ENCODE measurements at regions not wholly inside any gene's neighbourhood (a gene's known extent, or its start where the extent isn't known, plus 50 kb on each side); places are given as distances from the start of the nearest gene placed in this dataset.

DNA sequence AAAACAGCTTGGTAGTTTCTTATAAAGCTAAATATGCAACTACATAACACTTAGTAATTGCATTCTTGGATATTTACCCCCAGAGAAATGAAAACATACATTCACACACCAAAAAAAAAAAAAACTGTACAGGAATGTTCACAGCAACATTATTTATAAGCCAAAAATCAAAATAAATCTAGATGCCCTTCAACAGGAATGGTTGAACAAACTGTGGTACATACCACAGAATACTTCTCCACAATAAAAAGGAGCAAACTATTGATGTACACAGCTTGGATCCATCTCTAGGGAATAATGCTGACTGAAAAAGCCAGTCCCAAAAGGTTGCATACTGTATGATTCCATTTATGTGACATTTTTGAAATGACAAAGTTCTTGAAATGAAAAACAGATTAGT lies 62.1 kb upstream of the SLC38A4 start:
- H3K4me2 ChIP-seq (ENCODE audit: control insufficient read depth, extremely low read depth, insufficient read depth, low read depth, low read length): no peak overlapping the region
- H3K4me3 ChIP-seq (ENCODE audit: control insufficient read depth in 2 of 3, extremely low read depth in 1 of 3, insufficient read depth in 2 of 3, low read depth in 1 of 3, low read length in 3 of 3): no peak overlapping the region
- no peak for TF ChIP-seq EZH2 (IDR thresholded peaks at IDR 0.05; ENCODE audit: low read length)
- TF ChIP-seq, protein P1, sequence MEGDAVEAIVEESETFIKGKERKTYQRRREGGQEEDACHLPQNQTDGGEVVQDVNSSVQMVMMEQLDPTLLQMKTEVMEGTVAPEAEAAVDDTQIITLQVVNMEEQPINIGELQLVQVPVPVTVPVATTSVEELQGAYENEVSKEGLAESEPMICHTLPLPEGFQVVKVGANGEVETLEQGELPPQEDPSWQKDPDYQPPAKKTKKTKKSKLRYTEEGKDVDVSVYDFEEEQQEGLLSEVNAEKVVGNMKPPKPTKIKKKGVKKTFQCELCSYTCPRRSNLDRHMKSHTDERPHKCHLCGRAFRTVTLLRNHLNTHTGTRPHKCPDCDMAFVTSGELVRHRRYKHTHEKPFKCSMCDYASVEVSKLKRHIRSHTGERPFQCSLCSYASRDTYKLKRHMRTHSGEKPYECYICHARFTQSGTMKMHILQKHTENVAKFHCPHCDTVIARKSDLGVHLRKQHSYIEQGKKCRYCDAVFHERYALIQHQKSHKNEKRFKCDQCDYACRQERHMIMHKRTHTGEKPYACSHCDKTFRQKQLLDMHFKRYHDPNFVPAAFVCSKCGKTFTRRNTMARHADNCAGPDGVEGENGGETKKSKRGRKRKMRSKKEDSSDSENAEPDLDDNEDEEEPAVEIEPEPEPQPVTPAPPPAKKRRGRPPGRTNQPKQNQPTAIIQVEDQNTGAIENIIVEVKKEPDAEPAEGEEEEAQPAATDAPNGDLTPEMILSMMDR (optimal IDR thresholded peaks at IDR 0.05 in 1 of 3, IDR thresholded peaks at IDR 0.05 in 1 of 3, conservative IDR thresholded peaks at IDR 0.05 in 1 of 3; ENCODE audit: extremely low read depth in 1 of 3, insufficient read depth in 2 of 3, low read length in 3 of 3): no peak
- H2AFZ ChIP-seq (ENCODE audit: control insufficient read depth, low read length): no peak overlapping the region
- no peaks in the 10 kb centered on the region for H3K9me3 ChIP-seq (ENCODE audit: control insufficient read depth, low read depth, low read length)
- no peaks in the 10 kb centered on the region for H3K36me3 ChIP-seq (ENCODE audit: control insufficient read depth in 2 of 2, extremely low read depth in 1 of 2, insufficient read depth in 2 of 2, low read length in 2 of 2)
- no peak overlapping the region for H3K9ac ChIP-seq (ENCODE audit: control insufficient read depth, extremely low read depth, insufficient read depth, low read length)
- H3K9me1 ChIP-seq (ENCODE audit: control insufficient read depth, extremely low read depth, insufficient read depth, low read length): no peaks in the 10 kb centered on the region
- FAIRE-seq (no peak), DNase-seq (ENCODE audit: low read depth, low spot score) (no peak)
- H4K20me1 ChIP-seq (ENCODE audit: control insufficient read depth, extremely low read depth, insufficient read depth, low read length): no peaks in the 10 kb centered on the region
- dilution Hi-C loops (cut with MboI; ENCODE audit: extremely low pct_ligation_motif_present, low sequenced_read_pairs): no loop called here
- H3K27me3 ChIP-seq (ENCODE audit: control insufficient read depth, extremely low read depth, insufficient read depth, low read length): no peaks in the 10 kb centered on the region
- H3K27ac ChIP-seq (ENCODE audit: control insufficient read depth, insufficient read depth, low read length): no peak overlapping the region
- H3K4me1 ChIP-seq (ENCODE audit: control insufficient read depth, extremely low read depth, insufficient read depth, low read length): no peaks in the 10 kb centered on the region
- no peaks in the 10 kb centered on the region for H3K79me2 ChIP-seq (ENCODE audit: control insufficient read depth, insufficient read depth, low read length)

DNA sequence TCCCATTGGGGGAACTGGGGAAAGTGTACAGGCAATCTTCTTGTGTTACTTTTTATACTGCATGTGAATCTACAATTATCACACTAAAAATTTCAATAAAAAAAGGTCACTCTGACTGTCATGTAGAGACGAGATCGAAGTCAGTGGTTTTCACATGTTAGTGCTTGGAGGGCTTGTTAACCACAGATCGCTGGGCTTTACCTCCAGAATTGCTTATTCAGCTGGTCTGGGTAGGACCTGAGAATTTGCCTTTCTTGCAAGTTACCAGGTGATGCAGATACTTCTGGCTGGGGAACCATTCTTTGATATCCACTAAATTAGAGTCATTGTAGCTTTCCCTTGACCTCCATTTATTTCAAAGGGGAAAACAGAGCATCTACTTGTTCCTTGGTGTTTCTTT lies 62.8 kb upstream of the SLC38A4 start:
- FAIRE-seq: no peak
- Histone ChIP-seq H3K4me1 (ENCODE audit: control insufficient read depth, extremely low read depth, insufficient read depth, low read length) (no peaks in the 10 kb centered on the region), H3K9me1 (ENCODE audit: control insufficient read depth, extremely low read depth, insufficient read depth, low read length) (no peaks in the 10 kb centered on the region), H3K27ac (ENCODE audit: control insufficient read depth, insufficient read depth, low read length) (no peak overlapping the region), H3K36me3 (ENCODE audit: control insufficient read depth in 2 of 2, extremely low read depth in 1 of 2, insufficient read depth in 2 of 2, low read length in 2 of 2) (no peaks in the 10 kb centered on the region), H3K9ac (ENCODE audit: control insufficient read depth, extremely low read depth, insufficient read depth, low read length) (no peak overlapping the region), H3K9me3 (ENCODE audit: control insufficient read depth, low read depth, low read length) (no peaks in the 10 kb centered on the region), H4K20me1 (ENCODE audit: control insufficient read depth, extremely low read depth, insufficient read depth, low read length) (no peaks in the 10 kb centered on the region), H3K27me3 (ENCODE audit: control insufficient read depth, extremely low read depth, insufficient read depth, low read length) (no peaks in the 10 kb centered on the region), H2AFZ (ENCODE audit: control insufficient read depth, low read length) (no peak overlapping the region), H3K4me3 (ENCODE audit: control insufficient read depth in 2 of 3, extremely low read depth in 1 of 3, insufficient read depth in 2 of 3, low read depth in 1 of 3, low read length in 3 of 3) (no peak overlapping the region), H3K79me2 (ENCODE audit: control insufficient read depth, insufficient read depth, low read length) (no peaks in the 10 kb centered on the region), H3K4me2 (ENCODE audit: control insufficient read depth, extremely low read depth, insufficient read depth, low read depth, low read length) (no peak overlapping the region)
- no peak for DNase-seq (ENCODE audit: low read depth, low spot score)
- TF ChIP-seq, protein P1 (optimal IDR thresholded peaks at IDR 0.05 in 1 of 3, IDR thresholded peaks at IDR 0.05 in 1 of 3, conservative IDR thresholded peaks at IDR 0.05 in 1 of 3; ENCODE audit: extremely low read depth in 1 of 3, insufficient read depth in 2 of 3, low read length in 3 of 3): no peak
- TF ChIP-seq EZH2 (IDR thresholded peaks at IDR 0.05; ENCODE audit: low read length): no peak
- dilution Hi-C loops (cut with MboI; ENCODE audit: extremely low pct_ligation_motif_present, low sequenced_read_pairs): no loop called here
